ENCODE measurements at regions not wholly inside any gene's neighbourhood (a gene's known extent, or its start where the extent isn't known, plus 50 kb on each side); places are given as distances from the start of the nearest gene placed in this dataset.

DNA sequence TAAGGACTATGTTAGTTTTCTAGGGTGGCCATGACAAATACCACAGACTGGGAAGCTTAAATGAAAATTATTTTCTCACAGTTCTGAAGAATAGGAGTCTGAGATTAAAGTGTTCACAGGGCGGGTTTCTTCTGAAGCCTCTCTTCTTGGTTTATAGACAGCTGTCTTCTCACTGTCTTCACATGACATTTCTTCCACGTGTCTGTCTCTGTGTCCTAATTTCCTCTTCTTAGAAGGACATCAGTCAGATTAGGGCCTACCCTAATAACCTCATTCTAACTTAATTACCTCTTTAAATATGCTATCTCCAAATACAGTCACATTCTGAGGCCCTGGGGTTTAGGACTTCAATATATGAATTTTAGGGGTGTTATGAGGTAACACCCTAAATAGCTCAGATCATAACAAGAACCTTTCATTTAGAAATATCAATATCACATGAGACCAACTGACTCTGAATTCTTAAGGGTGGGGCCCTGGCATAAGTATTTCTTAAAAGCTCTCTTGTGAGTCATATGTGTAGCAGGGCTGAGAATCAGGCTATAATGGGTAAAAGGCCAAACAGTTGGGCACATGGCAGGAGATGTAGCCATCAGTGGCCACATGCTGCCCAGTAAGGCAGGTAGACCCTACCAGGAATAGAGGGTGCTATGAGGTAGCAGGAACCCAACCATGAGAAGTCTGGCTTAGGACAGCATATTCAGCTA is 62.0 kb upstream of the TENT5A start (continued):
- TF ChIP-seq, protein P1, sequence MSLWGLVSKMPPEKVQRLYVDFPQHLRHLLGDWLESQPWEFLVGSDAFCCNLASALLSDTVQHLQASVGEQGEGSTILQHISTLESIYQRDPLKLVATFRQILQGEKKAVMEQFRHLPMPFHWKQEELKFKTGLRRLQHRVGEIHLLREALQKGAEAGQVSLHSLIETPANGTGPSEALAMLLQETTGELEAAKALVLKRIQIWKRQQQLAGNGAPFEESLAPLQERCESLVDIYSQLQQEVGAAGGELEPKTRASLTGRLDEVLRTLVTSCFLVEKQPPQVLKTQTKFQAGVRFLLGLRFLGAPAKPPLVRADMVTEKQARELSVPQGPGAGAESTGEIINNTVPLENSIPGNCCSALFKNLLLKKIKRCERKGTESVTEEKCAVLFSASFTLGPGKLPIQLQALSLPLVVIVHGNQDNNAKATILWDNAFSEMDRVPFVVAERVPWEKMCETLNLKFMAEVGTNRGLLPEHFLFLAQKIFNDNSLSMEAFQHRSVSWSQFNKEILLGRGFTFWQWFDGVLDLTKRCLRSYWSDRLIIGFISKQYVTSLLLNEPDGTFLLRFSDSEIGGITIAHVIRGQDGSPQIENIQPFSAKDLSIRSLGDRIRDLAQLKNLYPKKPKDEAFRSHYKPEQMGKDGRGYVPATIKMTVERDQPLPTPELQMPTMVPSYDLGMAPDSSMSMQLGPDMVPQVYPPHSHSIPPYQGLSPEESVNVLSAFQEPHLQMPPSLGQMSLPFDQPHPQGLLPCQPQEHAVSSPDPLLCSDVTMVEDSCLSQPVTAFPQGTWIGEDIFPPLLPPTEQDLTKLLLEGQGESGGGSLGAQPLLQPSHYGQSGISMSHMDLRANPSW (CRISPR knock-in tag; conservative IDR thresholded peaks at IDR 0.05; ENCODE audit: low read depth) = no peak
- TF ChIP-seq ZNF396 (CRISPR knock-in tag; IDR thresholded peaks at IDR 0.05; ENCODE audit: borderline replicate concordance) (no peak), TCF7 (CRISPR knock-in tag; IDR thresholded peaks at IDR 0.05; ENCODE audit: low read depth) (no peak), GRHL2 (CRISPR knock-in tag; IDR thresholded peaks at IDR 0.05; ENCODE audit: insufficient replicate concordance, severe bottlenecking) (no peak), OVOL2 (CRISPR knock-in tag; IDR thresholded peaks at IDR 0.05; ENCODE audit: borderline replicate concordance) (no peak)
- TF ChIP-seq, protein P2, sequence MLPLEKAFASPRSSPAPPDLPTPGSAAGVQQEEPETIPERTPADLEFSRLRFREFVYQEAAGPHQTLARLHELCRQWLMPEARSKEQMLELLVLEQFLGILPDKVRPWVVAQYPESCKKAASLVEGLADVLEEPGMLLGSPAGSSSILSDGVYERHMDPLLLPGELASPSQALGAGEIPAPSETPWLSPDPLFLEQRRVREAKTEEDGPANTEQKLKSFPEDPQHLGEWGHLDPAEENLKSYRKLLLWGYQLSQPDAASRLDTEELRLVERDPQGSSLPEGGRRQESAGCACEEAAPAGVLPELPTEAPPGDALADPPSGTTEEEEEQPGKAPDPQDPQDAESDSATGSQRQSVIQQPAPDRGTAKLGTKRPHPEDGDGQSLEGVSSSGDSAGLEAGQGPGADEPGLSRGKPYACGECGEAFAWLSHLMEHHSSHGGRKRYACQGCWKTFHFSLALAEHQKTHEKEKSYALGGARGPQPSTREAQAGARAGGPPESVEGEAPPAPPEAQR (CRISPR knock-in tag; IDR thresholded peaks at IDR 0.05) = no peak
- TF ChIP-seq, protein P3, sequence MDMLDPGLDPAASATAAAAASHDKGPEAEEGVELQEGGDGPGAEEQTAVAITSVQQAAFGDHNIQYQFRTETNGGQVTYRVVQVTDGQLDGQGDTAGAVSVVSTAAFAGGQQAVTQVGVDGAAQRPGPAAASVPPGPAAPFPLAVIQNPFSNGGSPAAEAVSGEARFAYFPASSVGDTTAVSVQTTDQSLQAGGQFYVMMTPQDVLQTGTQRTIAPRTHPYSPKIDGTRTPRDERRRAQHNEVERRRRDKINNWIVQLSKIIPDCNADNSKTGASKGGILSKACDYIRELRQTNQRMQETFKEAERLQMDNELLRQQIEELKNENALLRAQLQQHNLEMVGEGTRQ (CRISPR knock-in tag; IDR thresholded peaks at IDR 0.05) = no peak
- TF ChIP-seq, protein P4, sequence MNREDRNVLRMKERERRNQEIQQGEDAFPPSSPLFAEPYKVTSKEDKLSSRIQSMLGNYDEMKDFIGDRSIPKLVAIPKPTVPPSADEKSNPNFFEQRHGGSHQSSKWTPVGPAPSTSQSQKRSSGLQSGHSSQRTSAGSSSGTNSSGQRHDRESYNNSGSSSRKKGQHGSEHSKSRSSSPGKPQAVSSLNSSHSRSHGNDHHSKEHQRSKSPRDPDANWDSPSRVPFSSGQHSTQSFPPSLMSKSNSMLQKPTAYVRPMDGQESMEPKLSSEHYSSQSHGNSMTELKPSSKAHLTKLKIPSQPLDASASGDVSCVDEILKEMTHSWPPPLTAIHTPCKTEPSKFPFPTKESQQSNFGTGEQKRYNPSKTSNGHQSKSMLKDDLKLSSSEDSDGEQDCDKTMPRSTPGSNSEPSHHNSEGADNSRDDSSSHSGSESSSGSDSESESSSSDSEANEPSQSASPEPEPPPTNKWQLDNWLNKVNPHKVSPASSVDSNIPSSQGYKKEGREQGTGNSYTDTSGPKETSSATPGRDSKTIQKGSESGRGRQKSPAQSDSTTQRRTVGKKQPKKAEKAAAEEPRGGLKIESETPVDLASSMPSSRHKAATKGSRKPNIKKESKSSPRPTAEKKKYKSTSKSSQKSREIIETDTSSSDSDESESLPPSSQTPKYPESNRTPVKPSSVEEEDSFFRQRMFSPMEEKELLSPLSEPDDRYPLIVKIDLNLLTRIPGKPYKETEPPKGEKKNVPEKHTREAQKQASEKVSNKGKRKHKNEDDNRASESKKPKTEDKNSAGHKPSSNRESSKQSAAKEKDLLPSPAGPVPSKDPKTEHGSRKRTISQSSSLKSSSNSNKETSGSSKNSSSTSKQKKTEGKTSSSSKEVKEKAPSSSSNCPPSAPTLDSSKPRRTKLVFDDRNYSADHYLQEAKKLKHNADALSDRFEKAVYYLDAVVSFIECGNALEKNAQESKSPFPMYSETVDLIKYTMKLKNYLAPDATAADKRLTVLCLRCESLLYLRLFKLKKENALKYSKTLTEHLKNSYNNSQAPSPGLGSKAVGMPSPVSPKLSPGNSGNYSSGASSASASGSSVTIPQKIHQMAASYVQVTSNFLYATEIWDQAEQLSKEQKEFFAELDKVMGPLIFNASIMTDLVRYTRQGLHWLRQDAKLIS (CRISPR knock-in tag; IDR thresholded peaks at IDR 0.05; ENCODE audit: borderline replicate concordance) = no peak
- TF ChIP-seq, protein P5, sequence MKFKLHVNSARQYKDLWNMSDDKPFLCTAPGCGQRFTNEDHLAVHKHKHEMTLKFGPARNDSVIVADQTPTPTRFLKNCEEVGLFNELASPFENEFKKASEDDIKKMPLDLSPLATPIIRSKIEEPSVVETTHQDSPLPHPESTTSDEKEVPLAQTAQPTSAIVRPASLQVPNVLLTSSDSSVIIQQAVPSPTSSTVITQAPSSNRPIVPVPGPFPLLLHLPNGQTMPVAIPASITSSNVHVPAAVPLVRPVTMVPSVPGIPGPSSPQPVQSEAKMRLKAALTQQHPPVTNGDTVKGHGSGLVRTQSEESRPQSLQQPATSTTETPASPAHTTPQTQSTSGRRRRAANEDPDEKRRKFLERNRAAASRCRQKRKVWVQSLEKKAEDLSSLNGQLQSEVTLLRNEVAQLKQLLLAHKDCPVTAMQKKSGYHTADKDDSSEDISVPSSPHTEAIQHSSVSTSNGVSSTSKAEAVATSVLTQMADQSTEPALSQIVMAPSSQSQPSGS (CRISPR knock-in tag; IDR thresholded peaks at IDR 0.05; ENCODE audit: borderline replicate concordance, low read depth) = no peak
- TF ChIP-seq, protein P6, sequence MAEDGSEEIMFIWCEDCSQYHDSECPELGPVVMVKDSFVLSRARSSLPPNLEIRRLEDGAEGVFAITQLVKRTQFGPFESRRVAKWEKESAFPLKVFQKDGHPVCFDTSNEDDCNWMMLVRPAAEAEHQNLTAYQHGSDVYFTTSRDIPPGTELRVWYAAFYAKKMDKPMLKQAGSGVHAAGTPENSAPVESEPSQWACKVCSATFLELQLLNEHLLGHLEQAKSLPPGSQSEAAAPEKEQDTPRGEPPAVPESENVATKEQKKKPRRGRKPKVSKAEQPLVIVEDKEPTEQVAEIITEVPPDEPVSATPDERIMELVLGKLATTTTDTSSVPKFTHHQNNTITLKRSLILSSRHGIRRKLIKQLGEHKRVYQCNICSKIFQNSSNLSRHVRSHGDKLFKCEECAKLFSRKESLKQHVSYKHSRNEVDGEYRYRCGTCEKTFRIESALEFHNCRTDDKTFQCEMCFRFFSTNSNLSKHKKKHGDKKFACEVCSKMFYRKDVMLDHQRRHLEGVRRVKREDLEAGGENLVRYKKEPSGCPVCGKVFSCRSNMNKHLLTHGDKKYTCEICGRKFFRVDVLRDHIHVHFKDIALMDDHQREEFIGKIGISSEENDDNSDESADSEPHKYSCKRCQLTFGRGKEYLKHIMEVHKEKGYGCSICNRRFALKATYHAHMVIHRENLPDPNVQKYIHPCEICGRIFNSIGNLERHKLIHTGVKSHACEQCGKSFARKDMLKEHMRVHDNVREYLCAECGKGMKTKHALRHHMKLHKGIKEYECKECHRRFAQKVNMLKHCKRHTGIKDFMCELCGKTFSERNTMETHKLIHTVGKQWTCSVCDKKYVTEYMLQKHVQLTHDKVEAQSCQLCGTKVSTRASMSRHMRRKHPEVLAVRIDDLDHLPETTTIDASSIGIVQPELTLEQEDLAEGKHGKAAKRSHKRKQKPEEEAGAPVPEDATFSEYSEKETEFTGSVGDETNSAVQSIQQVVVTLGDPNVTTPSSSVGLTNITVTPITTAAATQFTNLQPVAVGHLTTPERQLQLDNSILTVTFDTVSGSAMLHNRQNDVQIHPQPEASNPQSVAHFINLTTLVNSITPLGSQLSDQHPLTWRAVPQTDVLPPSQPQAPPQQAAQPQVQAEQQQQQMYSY (CRISPR knock-in tag; IDR thresholded peaks at IDR 0.05) = no peak

Measured in WTC11 (cell line).